Adrenal gland (tissue), 5 donors: ENCODE measurements at regions not wholly inside any gene's neighbourhood (a gene's known extent, or its start where the extent isn't known, plus 50 kb on each side); places are given as distances from the start of the nearest gene placed in this dataset.

Experiments used
- CTCF ChIP-seq, 6 experiments: fragments of 450-650 bp in 4 of 6; fragments of 200-600 bp in 2 of 6; sonication (generic) in 1 of 6; IDR thresholded peaks; 1 replicate in 5 of 6; 2 replicates in 1 of 6; pipeline versions ENCODE4 v1.5.1 to v1.8.0; 2016 to 2021; ENCODE audit warnings: antibody characterized with exemption in 6 of 6, mild to moderate bottlenecking in 2 of 6, moderate library complexity in 1 of 6
- POLR2A ChIP-seq, 2 donors: fragments of 450-650 bp; IDR thresholded peaks; one replicate each; pipeline ENCODE4 v1.6.1; 2017; ENCODE audit warnings: antibody characterized with exemption in 2 of 2, mild to moderate bottlenecking in 2 of 2, moderate library complexity in 1 of 2
- donor health status: DM: no; HTN: no; CAD: no.

DNA sequence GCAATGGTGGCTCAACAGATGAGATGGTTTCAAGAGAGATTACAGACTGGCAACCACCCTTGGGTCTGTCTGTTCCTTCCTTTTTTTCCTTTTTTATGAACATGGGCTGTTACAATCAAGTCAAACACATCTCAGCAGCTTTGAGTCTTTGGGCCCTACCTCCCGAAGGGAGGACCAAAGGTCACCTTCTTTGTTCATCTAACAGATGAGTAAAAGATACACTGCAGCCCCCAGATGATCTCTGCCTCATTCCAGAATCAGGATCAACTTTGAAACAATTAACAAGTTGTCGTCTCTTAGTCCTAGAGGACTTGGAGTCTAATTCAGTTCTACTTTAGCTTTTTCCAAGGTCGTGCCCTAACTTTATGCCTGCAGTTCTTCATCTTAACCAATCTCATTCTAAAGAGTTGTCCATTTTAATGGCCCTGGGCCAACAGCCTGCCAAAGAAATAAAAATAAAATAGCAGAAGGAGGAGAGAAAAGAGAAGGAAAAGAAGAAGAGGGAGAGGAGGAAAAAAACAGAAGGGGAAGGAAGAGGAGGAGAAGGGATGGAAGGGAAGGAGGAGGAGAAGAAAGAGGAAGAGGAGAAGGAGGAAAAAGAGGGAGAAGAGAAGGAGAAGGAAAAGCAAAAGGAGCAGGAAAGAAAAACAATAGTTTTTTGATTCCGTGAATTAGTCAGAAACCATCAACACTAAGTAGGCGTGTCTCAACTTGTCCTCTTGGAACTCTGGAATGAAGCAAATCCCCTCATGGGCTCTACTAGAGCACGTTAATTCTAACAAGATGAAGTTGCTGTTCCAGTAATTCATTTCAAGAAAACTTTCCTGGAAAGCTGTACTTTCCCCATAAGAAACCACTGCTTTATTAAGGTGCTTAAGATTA, 281.2 kb downstream of the FOXO1 start:
- TF ChIP-seq CTCF (IDR thresholded peaks at IDR 0.05), result no peak
- TF ChIP-seq POLR2A (IDR thresholded peaks at IDR 0.05), result no peak
